ENCODE measurements at regions not wholly inside any gene's neighbourhood (a gene's known extent, or its start where the extent isn't known, plus 50 kb on each side); places are given as distances from the start of the nearest gene placed in this dataset.

GRCh38 chr16:86799367-86799766, 221.0 kb downstream of the FOXL1 start:
- no peaks in the 10 kb centered on the region for H3K36me3 ChIP-seq
- peaks cover 31% of the 10 kb centered on the region for H3K27me3 ChIP-seq (ENCODE audit: low read depth)
- DNase-seq, result no peak
- intact Hi-C loops (cut with DNase I), result no loop called here
- no peak overlapping the region for H3K27ac ChIP-seq
- no peak for TF ChIP-seq CTCF (IDR thresholded peaks at IDR 0.05)
- no peaks in the 10 kb centered on the region for H3K4me1 ChIP-seq
- ATAC-seq, result no peak
- no peaks in the 10 kb centered on the region for H3K9me3 ChIP-seq
- no peak overlapping the region for H3K4me3 ChIP-seq

- no peaks in the 10 kb centered on the region for H3K9me3 ChIP-seq
- DNase-seq (no peak), ATAC-seq (no peak)
- no peak for TF ChIP-seq CTCF (IDR thresholded peaks at IDR 0.05)
- no peaks in the 10 kb centered on the region for H3K36me3 ChIP-seq
- H3K4me3 ChIP-seq, result no peak overlapping the region
- H3K4me1 ChIP-seq, result no peaks in the 10 kb centered on the region
- peaks cover 39% of the 10 kb centered on the region for H3K27me3 ChIP-seq (ENCODE audit: low read depth)
- H3K27ac ChIP-seq, result no peak overlapping the region
- intact Hi-C loops (cut with DNase I), result no loop called here
These were observed 222.5 kb downstream of the FOXL1 start for GRCh38 chr16:86800894-86801293.

GRCh38 chr16:86802013-86802412, 223.7 kb downstream of the FOXL1 start:
- H3K27me3 ChIP-seq (ENCODE audit: low read depth), result peaks cover 48% of the 10 kb centered on the region
- H3K36me3 ChIP-seq, result no peaks in the 10 kb centered on the region
- ATAC-seq, result no peak
- no peaks in the 10 kb centered on the region for H3K4me1 ChIP-seq
- intact Hi-C loops (cut with DNase I), result no loop called here
- no peak overlapping the region for H3K4me3 ChIP-seq
- no peak overlapping the region for H3K27ac ChIP-seq
- no peak for DNase-seq
- no peaks in the 10 kb centered on the region for H3K9me3 ChIP-seq
- no peak for TF ChIP-seq CTCF (IDR thresholded peaks at IDR 0.05)

GRCh38 chr16:86805188-86805587, 226.8 kb downstream of the FOXL1 start:
- intact Hi-C loops (cut with DNase I), result no loop called here
- Histone ChIP-seq H3K36me3 (no peaks in the 10 kb centered on the region), H3K27ac (no peak overlapping the region), H3K4me1 (no peaks in the 10 kb centered on the region), H3K9me3 (no peaks in the 10 kb centered on the region), H3K4me3 (no peak overlapping the region), H3K27me3 (ENCODE audit: low read depth) (peaks cover 56% of the 10 kb centered on the region)
- DNase-seq, result no peak
- ATAC-seq, result no peak
- TF ChIP-seq CTCF (IDR thresholded peaks at IDR 0.05), result no peak

- DNase-seq, result no peak
These were observed 228.0 kb downstream of the FOXL1 start for GRCh38 chr16:86806181-86806837.

More at GRCh38 chr16:86806181-86806837, 228.0 kb downstream of the FOXL1 start:
- Histone ChIP-seq H3K27ac (no peak overlapping the region), H3K4me1 (no peaks in the 10 kb centered on the region), H3K27me3 (ENCODE audit: low read depth) (peaks cover 50% of the 10 kb centered on the region), H3K4me3 (no peak overlapping the region), H3K9me3 (no peaks in the 10 kb centered on the region), H3K36me3 (no peaks in the 10 kb centered on the region)
- no peak for ATAC-seq
- TF ChIP-seq CTCF (IDR thresholded peaks at IDR 0.05), result no peak
- intact Hi-C loops (cut with DNase I), result no loop called here
